ENCODE measurements at regions not wholly inside any gene's neighbourhood (a gene's known extent, or its start where the extent isn't known, plus 50 kb on each side); places are given as distances from the start of the nearest gene placed in this dataset.

- ATAC-seq = no peak
- intact Hi-C loops (cut with micrococcal nuclease; ENCODE audit: unreplicated experiment) = no loop called here
- ChIA-PET POLR2A (interaction anchor here (0.6 to 0.7 kb wide), 2 partner anchors 23 to 258 kb away, joined by 3 to 4 read pairs; no protein-coding TSS in a partner anchor), CTCF (no interaction called here)
- no peak overlapping the region for H3K4me3 ChIP-seq (ENCODE audit: low read depth in 2 of 2, low read length in 2 of 2)
- DNase-seq (ENCODE audit: low read depth, low spot score) = no peak
- TF ChIP-seq CTCF (IDR thresholded peaks at IDR 0.05) (no peak), REST (IDR thresholded peaks at IDR 0.05; ENCODE audit: insufficient read depth in 1 of 2, low read depth in 2 of 2, low read length in 1 of 2) (no peak), POLR2AphosphoS5 (IDR thresholded peaks at IDR 0.05; ENCODE audit: low read depth, low read length) (no peak), SIN3A (IDR thresholded peaks at IDR 0.05; ENCODE audit: borderline replicate concordance, insufficient read depth, low read depth, low read length) (no peak), TCF7L2 (IDR thresholded peaks at IDR 0.05; ENCODE audit: low read depth, low read length) (no peak)
- H3K36me3 ChIP-seq (ENCODE audit: control insufficient read depth, insufficient read depth, low read length) = no peaks in the 10 kb centered on the region
- H3K4me1 ChIP-seq (ENCODE audit: control insufficient read depth, insufficient read depth, low read length) = no peaks in the 10 kb centered on the region
- in situ Hi-C loops (cut with HindIII; ENCODE audit: low pct_unique_long_range_greater_than_20kb, low sequenced_read_pairs) = no loop called here
- no peak overlapping the region for H3K27ac ChIP-seq (ENCODE audit: low read length)
- peaks cover 9% of the 10 kb centered on the region; the same call in 1 of the 2 replicates for H3K9me3 ChIP-seq (ENCODE audit: control insufficient read depth, insufficient read depth, low read depth, low read length)
- no peaks in the 10 kb centered on the region for H3K27me3 ChIP-seq (ENCODE audit: control insufficient read depth, insufficient read depth, low read length)
- BruUV-seq (replicated peaks) = no TSS peak
Observed at GRCh38 chr1:148310807-148311206, 158.7 kb upstream of the NBPF11 start.

GRCh38 chr1:148309940-148310500 is 157.9 kb upstream of the NBPF11 start:
- ChIA-PET CTCF (no interaction called here), POLR2A (interaction anchor here (0.7 kb wide), 1 partner anchor 24 kb away, joined by 3 read pairs; no protein-coding TSS in a partner anchor)
- H3K4me1 ChIP-seq (ENCODE audit: control insufficient read depth, insufficient read depth, low read length) = 0 out of 2 replicates have a peak, but pooled peaks cover 2% of the 10 kb centered on the region
- no peak for TF ChIP-seq TCF7L2 (IDR thresholded peaks at IDR 0.05; ENCODE audit: low read depth, low read length)
- TF ChIP-seq SIN3A (IDR thresholded peaks at IDR 0.05; ENCODE audit: borderline replicate concordance, insufficient read depth, low read depth, low read length) = no peak
- no peak for TF ChIP-seq CTCF (IDR thresholded peaks at IDR 0.05)
- H3K36me3 ChIP-seq (ENCODE audit: control insufficient read depth, insufficient read depth, low read length) = no peaks in the 10 kb centered on the region
- in situ Hi-C loops (cut with HindIII; ENCODE audit: low pct_unique_long_range_greater_than_20kb, low sequenced_read_pairs) (no loop called here), intact Hi-C loops (cut with micrococcal nuclease; ENCODE audit: unreplicated experiment) (no loop called here)
- no peak overlapping the region for H3K27ac ChIP-seq (ENCODE audit: low read length)
- no peaks in the 10 kb centered on the region for H3K27me3 ChIP-seq (ENCODE audit: control insufficient read depth, insufficient read depth, low read length)
- H3K9me3 ChIP-seq (ENCODE audit: control insufficient read depth, insufficient read depth, low read depth, low read length) = peaks cover 9% of the 10 kb centered on the region; the same call in 1 of the 2 replicates
- no peak for ATAC-seq
- BruUV-seq (replicated peaks) = no TSS peak
- no peak for DNase-seq (ENCODE audit: low read depth, low spot score)
- no peak overlapping the region for H3K4me3 ChIP-seq (ENCODE audit: low read depth in 2 of 2, low read length in 2 of 2)
